H1 (cell line): ENCODE measurements at regions not wholly inside any gene's neighbourhood (a gene's known extent, or its start where the extent isn't known, plus 50 kb on each side); places are given as distances from the start of the nearest gene placed in this dataset.

Source experiments
- CTCF ChIA-PET: fragments of 300-600 bp; sonication (Branson Sonifier 250); formaldehyde crosslinking; loops from one replicate; lab custom pipeline; 2021; ENCODE audit not compliant: partially characterized antibody; lab: Charles Lee
- POLR2A ChIA-PET: fragments of 300-600 bp; sonication (Branson Sonifier 250); formaldehyde crosslinking; loops from one replicate; lab custom pipeline; 2021; ENCODE audit warnings: inconsistent platforms; ENCODE audit not compliant: partially characterized antibody; lab: Charles Lee
- DNase-seq, 2 experiments: peaks; one replicate each; pipeline versions ENCODE4 v3.0.0 to v3.0.0-alpha.2; 2010 to 2022; ENCODE audit warnings: low spot score in 2 of 2, low read depth in 1 of 2, mixed read lengths in 1 of 2
- FAIRE-seq: peaks from 2 replicates; lab custom pipeline; 2011; peaks lifted over from hg19 to GRCh38; lab: Jason Lieb, UNC
- H2AFZ ChIP-seq: 2 replicates; pipeline ENCODE4 v1.8.1; 2012; ENCODE audit warnings: low read length, inconsistent platforms
- H2AK5ac ChIP-seq: 2 replicates; pipeline ENCODE4 v1.6.1; 2013; ENCODE audit warnings: low read depth, low read length
- H2BK120ac ChIP-seq: replicated peaks from 2 replicates; pipeline ENCODE3; 2013; ENCODE audit warnings: low read depth, low read length, inconsistent platforms
- H2BK12ac ChIP-seq: 2 replicates; pipeline ENCODE4 v1.6.1; 2013; ENCODE audit warnings: low read depth, low read length
- H2BK15ac ChIP-seq: 2 replicates; pipeline ENCODE4 v1.6.1; 2013; ENCODE audit warnings: low read length
- H2BK20ac ChIP-seq: 2 replicates; pipeline ENCODE4 v1.6.1; 2013; ENCODE audit warnings: low read length
- H2BK5ac ChIP-seq: 2 replicates; pipeline ENCODE4 v1.6.1; 2013; ENCODE audit warnings: low read depth, low read length
- H3K14ac ChIP-seq: 2 replicates; pipeline ENCODE4 v1.6.1; 2013; ENCODE audit warnings: inconsistent platforms; ENCODE audit not compliant: insufficient read length
- H3K18ac ChIP-seq: 2 replicates; pipeline ENCODE4 v1.6.1; 2013; ENCODE audit warnings: low read length; ENCODE audit errors: extremely low read depth
- H3K23ac ChIP-seq: 2 replicates; pipeline ENCODE4 v1.6.1; 2013; ENCODE audit warnings: inconsistent platforms; ENCODE audit not compliant: insufficient read length
- H3K23me2 ChIP-seq: 2 replicates; pipeline ENCODE4 v1.6.1; 2013; ENCODE audit warnings: low read depth, low read length
- H3K27ac ChIP-seq: 2 replicates; pipeline ENCODE4 v1.6.1; 2011; ENCODE audit warnings: low read depth, low read length, inconsistent platforms
- H3K27me3 ChIP-seq, 4 experiments: replicated peaks in 1 of 4; 1 replicate in 1 of 4; 2 replicates in 3 of 4; pipeline versions ENCODE4 v1.6.1 to v1.8.1; 2011 to 2013; ENCODE audit warnings: low read length in 3 of 4, mild to moderate bottlenecking in 3 of 4, inconsistent platforms in 2 of 4, mixed read lengths in 2 of 4, moderate library complexity in 1 of 4; ENCODE audit not compliant: control insufficient read depth in 3 of 4, insufficient read depth in 3 of 4; ENCODE audit errors: extremely low read depth in 1 of 4
- H3K36me3 ChIP-seq, 4 experiments: 2 replicates each; pipeline versions ENCODE4 v1.6.1 to v1.8.1; 2011 to 2013; ENCODE audit warnings: mild to moderate bottlenecking in 4 of 4, low read length in 3 of 4, moderate library complexity in 2 of 4, control low read depth in 1 of 4, inconsistent platforms in 1 of 4; ENCODE audit not compliant: insufficient read depth in 4 of 4, control insufficient read depth in 2 of 4
- H3K4ac ChIP-seq: replicated peaks from 2 replicates; pipeline ENCODE3; 2013; ENCODE audit warnings: low read length, low read depth, mixed read lengths, inconsistent platforms; ENCODE audit not compliant: insufficient read length
- H3K4me1 ChIP-seq, 4 experiments: replicated peaks in 1 of 4; 1 replicate in 1 of 4; 2 replicates in 3 of 4; pipeline versions ENCODE4 v1.6.1 to v1.8.1; 2011 to 2013; ENCODE audit warnings: low read length in 3 of 4, inconsistent platforms in 2 of 4, mixed read lengths in 1 of 4; ENCODE audit not compliant: insufficient read depth in 4 of 4, control insufficient read depth in 3 of 4
- H3K4me2 ChIP-seq, 2 experiments: 2 replicates each; pipeline versions ENCODE4 v1.6.1 to v1.8.1; 2011 to 2013; ENCODE audit warnings: low read depth in 2 of 2, low read length in 2 of 2, control low read depth in 1 of 2, inconsistent platforms in 1 of 2, mild to moderate bottlenecking in 1 of 2; ENCODE audit not compliant: insufficient read depth in 1 of 2
- H3K4me3 ChIP-seq, 4 experiments: fragments of 200-600, 300-600 bp in 1 of 4; sonication (generic), shearing (Covaris generic), sonication (Bioruptor Twin) in 1 of 4; 2 replicates each; pipeline versions ENCODE4 v1.5.1 to v1.8.1; 2011 to 2016; ENCODE audit warnings: low read length in 4 of 4, low read depth in 3 of 4, control low read depth in 2 of 4, inconsistent platforms in 2 of 4, mild to moderate bottlenecking in 2 of 4, mixed read lengths in 1 of 4, moderate library complexity in 1 of 4; ENCODE audit not compliant: insufficient read depth in 2 of 4; ENCODE audit errors: extremely low read depth in 1 of 4
- H3K56ac ChIP-seq: replicated peaks from 2 replicates; pipeline ENCODE3; 2013; ENCODE audit warnings: low read depth, mild to moderate bottlenecking, mixed read lengths, low read length, inconsistent platforms; ENCODE audit not compliant: insufficient read length
- H3K79me1 ChIP-seq: 2 replicates; pipeline ENCODE4 v1.6.1; 2013; ENCODE audit warnings: low read depth, low read length, control low read depth
- H3K79me2 ChIP-seq, 2 experiments: 2 replicates each; pipeline versions ENCODE4 v1.6.1 to v1.8.1; 2012 to 2013; ENCODE audit warnings: low read length in 2 of 2, mild to moderate bottlenecking in 2 of 2, inconsistent platforms in 1 of 2; ENCODE audit not compliant: insufficient read depth in 2 of 2, control insufficient read depth in 1 of 2
- H3K9ac ChIP-seq, 4 experiments: replicated peaks in 1 of 4; 1 replicate in 1 of 4; 2 replicates in 3 of 4; pipeline versions ENCODE4 v1.6.1 to v1.8.1; 2011 to 2013; ENCODE audit warnings: low read depth in 3 of 4, low read length in 3 of 4, control low read depth in 2 of 4, mild to moderate bottlenecking in 2 of 4, moderate library complexity in 2 of 4, inconsistent platforms in 1 of 4; ENCODE audit errors: extremely low read depth in 1 of 4
- H3K9me3 ChIP-seq, 2 experiments: 2 replicates each; pipeline versions ENCODE4 v1.6.1 to v1.8.1; 2012 to 2013; ENCODE audit warnings: mild to moderate bottlenecking in 2 of 2, moderate library complexity in 2 of 2, control low read depth in 1 of 2, inconsistent platforms in 1 of 2, low read depth in 1 of 2, low read length in 1 of 2, mixed read lengths in 1 of 2; ENCODE audit not compliant: insufficient read depth in 2 of 2
- H4K20me1 ChIP-seq, 2 experiments: replicated peaks in 1 of 2; 2 replicates each; pipeline versions ENCODE3 to v1.8.1; 2011 to 2013; ENCODE audit warnings: inconsistent platforms in 2 of 2, low read length in 2 of 2, mild to moderate bottlenecking in 1 of 2; ENCODE audit not compliant: insufficient read depth in 2 of 2, control insufficient read depth in 1 of 2
- H4K5ac ChIP-seq: 2 replicates; pipeline ENCODE4 v1.6.1; 2013; ENCODE audit warnings: low read length, low read depth, mixed read lengths, inconsistent platforms; ENCODE audit not compliant: insufficient read length
- H4K8ac ChIP-seq: 2 replicates; pipeline ENCODE4 v1.8.0; 2013; ENCODE audit warnings: mild to moderate bottlenecking, moderate library complexity, low read length, inconsistent platforms; ENCODE audit not compliant: insufficient read depth; ENCODE audit errors: extremely low read depth
- H4K91ac ChIP-seq: replicated peaks from 2 replicates; pipeline ENCODE3; 2013; ENCODE audit warnings: low read length, mixed read lengths, inconsistent platforms; ENCODE audit not compliant: insufficient read length
- CEBPB ChIP-seq: IDR thresholded peaks from 2 replicates; pipeline ENCODE4 v1.6.1; 2012; ENCODE audit warnings: low read depth, low read length
- FOSL1 ChIP-seq: IDR thresholded peaks from 2 replicates; pipeline ENCODE4 v1.6.1; 2011; ENCODE audit warnings: mild to moderate bottlenecking, low read depth, low read length, moderate library complexity; ENCODE audit not compliant: insufficient read depth
- ZNF274 ChIP-seq: IDR thresholded peaks from 2 replicates; pipeline ENCODE4 v1.7.0; 2012; ENCODE audit warnings: low read length, borderline replicate concordance; ENCODE audit errors: extremely low read depth
- WGBS, 2 experiments: shearing (Covaris generic) in 1 of 2; methylation state at CpG; one replicate each; pipeline versions ENCODE4 v1.1.6 to v1.1.7; 2013 to 2015; ENCODE audit warnings: low lambda C conversion rate in 2 of 2, mixed read lengths in 2 of 2, inconsistent platforms in 1 of 2, low coverage in 1 of 2, missing lambda C conversion rate in 1 of 2; ENCODE audit not compliant: insufficient replicate concordance in 2 of 2, insufficient coverage in 1 of 2, insufficient read length in 1 of 2; ENCODE audit errors: extremely low coverage in 1 of 2, missing lambda C conversion rate in 1 of 2; 5-methylcytosine and 5-hydroxymethylcytosine counted together

- Histone ChIP-seq H2AFZ (no peak overlapping the region), H3K79me2 (no peaks in the 10 kb centered on the region), H2BK15ac (no peak overlapping the region), H2AK5ac (no peak overlapping the region), H3K4ac (no peak overlapping the region), H3K36me3 (no peaks in the 10 kb centered on the region), H3K14ac (no peak overlapping the region), H2BK5ac (no peak overlapping the region), H3K9ac (no peak overlapping the region), H3K9me3 (peaks cover 7 to 10% of the 10 kb centered on the region in 2 experiments; a peak in 3 of 4 replicates), H3K4me3 (no peak overlapping the region), H3K23ac (no peak overlapping the region), H3K23me2 (no peaks in the 10 kb centered on the region), H3K56ac (no peak overlapping the region), H4K20me1 (no peaks in the 10 kb centered on the region), H2BK120ac (no peak overlapping the region), H3K18ac (no peak overlapping the region), H4K8ac (no peak overlapping the region), H4K5ac (no peak overlapping the region), H2BK20ac (no peak overlapping the region), H2BK12ac (no peak overlapping the region), H3K27me3 (no peaks in the 10 kb centered on the region; a peak in 1 of 7 replicates), H4K91ac (no peak overlapping the region), H3K4me2 (no peak overlapping the region), H3K4me1 (peaks cover 0 to 6% (median 0%) of the 10 kb centered on the region in 4 experiments; a peak in 2 of 7 replicates), H3K27ac (no peak overlapping the region), H3K79me1 (no peaks in the 10 kb centered on the region)
- FAIRE-seq, result no peak
- WGBS, 2 experiments, result 88% methylated on average over 1 of the region's 1 CpG; no CpG with 5 or more reads in 1 of the 2 experiments
- TF ChIP-seq FOSL1 (no peak), ZNF274 (no peak), CEBPB (no peak)
- ChIA-PET CTCF (interaction anchor here (1.3 kb wide), 1 partner anchor 76 kb away, joined by 4 read pairs; no protein-coding TSS in a partner anchor), POLR2A (no interaction called here)
- DNase-seq, result no peak
These were observed 91.8 kb upstream of the STT3B start for GRCh38 chr3:31440878-31441277.
